ENCODE measurements at regions not wholly inside any gene's neighbourhood (a gene's known extent, or its start where the extent isn't known, plus 50 kb on each side); places are given as distances from the start of the nearest gene placed in this dataset.

DNA sequence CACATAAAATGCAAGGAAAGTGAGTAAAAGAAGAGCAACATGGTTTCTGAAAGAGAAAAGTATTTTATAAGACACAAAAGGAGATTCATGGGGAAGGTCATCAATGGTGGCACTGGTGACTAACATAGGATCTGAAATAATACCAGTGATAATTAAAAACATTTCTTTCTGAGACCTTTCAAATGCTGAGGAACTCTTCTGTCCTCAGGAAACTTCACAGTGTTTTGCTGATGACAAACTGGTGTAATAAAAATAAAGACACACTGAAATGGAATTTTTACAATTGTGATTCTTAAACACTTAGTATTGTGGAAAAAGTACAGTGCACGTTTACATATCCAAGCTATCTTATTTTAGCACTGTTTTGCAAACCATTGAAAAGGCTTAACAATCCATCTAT is 80.4 kb upstream of the ZBTB20 start:
- DNase-seq (ENCODE audit: low spot score): no peak
- no peak for FAIRE-seq
- ATAC-seq: no peak
- ChIA-PET CTCF (ENCODE audit: low intra/inter-chr PET ratio, low total read pairs) (no interaction called here), POLR2A (no interaction called here)
- Histone ChIP-seq H3K27me3 (ENCODE audit: control insufficient read depth in 1 of 2, insufficient read depth in 2 of 2, low read length in 2 of 2) (no peaks in the 10 kb centered on the region), H3K4me2 (ENCODE audit: low read depth, low read length) (no peak overlapping the region), H3K79me2 (ENCODE audit: insufficient read depth, low read length) (no peaks in the 10 kb centered on the region), H3K9ac (ENCODE audit: insufficient read depth, low read depth, low read length) (no peak overlapping the region), H3K27ac (ENCODE audit: extremely low read length, insufficient read depth, low read length) (no peak overlapping the region), H3K4me1 (ENCODE audit: insufficient read depth, low read length) (no peaks in the 10 kb centered on the region), H3K9me3 (ENCODE audit: low read length) (no peaks in the 10 kb centered on the region), H3K4me3 (replicated peaks in 1 of 3; ENCODE audit: insufficient read depth in 1 of 3, low read depth in 2 of 3, low read length in 3 of 3) (no peak overlapping the region), H2AFZ (ENCODE audit: low read length) (no peak overlapping the region), H4K20me1 (ENCODE audit: insufficient read depth, low read length) (no peaks in the 10 kb centered on the region), H3K36me3 (replicated peaks in 1 of 2; ENCODE audit: control insufficient read depth in 1 of 2, insufficient read depth in 2 of 2, low read length in 2 of 2) (no peaks in the 10 kb centered on the region)
- TF ChIP-seq ZNF232 (CRISPR knock-in tag; IDR thresholded peaks at IDR 0.05; ENCODE audit: borderline replicate concordance): no peak
- TF ChIP-seq ZNF678 (CRISPR knock-in tag; IDR thresholded peaks at IDR 0.05): no peak
- TF ChIP-seq ZNF251 (CRISPR knock-in tag; IDR thresholded peaks at IDR 0.05): no peak
- TF ChIP-seq REL (CRISPR knock-in tag; conservative IDR thresholded peaks at IDR 0.05): no peak
- TF ChIP-seq, protein P1, sequence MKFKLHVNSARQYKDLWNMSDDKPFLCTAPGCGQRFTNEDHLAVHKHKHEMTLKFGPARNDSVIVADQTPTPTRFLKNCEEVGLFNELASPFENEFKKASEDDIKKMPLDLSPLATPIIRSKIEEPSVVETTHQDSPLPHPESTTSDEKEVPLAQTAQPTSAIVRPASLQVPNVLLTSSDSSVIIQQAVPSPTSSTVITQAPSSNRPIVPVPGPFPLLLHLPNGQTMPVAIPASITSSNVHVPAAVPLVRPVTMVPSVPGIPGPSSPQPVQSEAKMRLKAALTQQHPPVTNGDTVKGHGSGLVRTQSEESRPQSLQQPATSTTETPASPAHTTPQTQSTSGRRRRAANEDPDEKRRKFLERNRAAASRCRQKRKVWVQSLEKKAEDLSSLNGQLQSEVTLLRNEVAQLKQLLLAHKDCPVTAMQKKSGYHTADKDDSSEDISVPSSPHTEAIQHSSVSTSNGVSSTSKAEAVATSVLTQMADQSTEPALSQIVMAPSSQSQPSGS (CRISPR knock-in tag; IDR thresholded peaks at IDR 0.05): no peak
- TF ChIP-seq ZNF570 (CRISPR knock-in tag; IDR thresholded peaks at IDR 0.05; ENCODE audit: borderline replicate concordance): no peak
- TF ChIP-seq NFE2L1 (CRISPR knock-in tag; IDR thresholded peaks at IDR 0.05; ENCODE audit: borderline replicate concordance): no peak
- TF ChIP-seq GATAD1 (CRISPR knock-in tag; IDR thresholded peaks at IDR 0.05): no peak
- no peak for TF ChIP-seq MLX (CRISPR knock-in tag; IDR thresholded peaks at IDR 0.05)
- no peak for TF ChIP-seq ZFP36 (IDR thresholded peaks at IDR 0.05; ENCODE audit: borderline replicate concordance, low read depth, low read length, partially characterized antibody)
- no peak for TF ChIP-seq ZNF354B (CRISPR knock-in tag; IDR thresholded peaks at IDR 0.05)
- in situ Hi-C loops (cut with HindIII; ENCODE audit: extremely low pct_ligation_motif_present, low pct_unique_long_range_greater_than_20kb) (no loop called here), intact Hi-C loops (cut with micrococcal nuclease; ENCODE audit: unreplicated experiment) (no loop called here)
- 9% methylated on average over 1 of the region's 1 CpG for WGBS (ENCODE audit: low lambda C conversion rate)
- BruUV-seq (replicated peaks): no TSS peak

Measured in HepG2 (cell line).